ENCODE measurements at regions not wholly inside any gene's neighbourhood (a gene's known extent, or its start where the extent isn't known, plus 50 kb on each side); places are given as distances from the start of the nearest gene placed in this dataset.
"Not testable (repeated sequence)": the region's sequence is repeated elsewhere in the genome, so short reads cannot be mapped to it uniquely, and the experiment has no call there.

DNA sequence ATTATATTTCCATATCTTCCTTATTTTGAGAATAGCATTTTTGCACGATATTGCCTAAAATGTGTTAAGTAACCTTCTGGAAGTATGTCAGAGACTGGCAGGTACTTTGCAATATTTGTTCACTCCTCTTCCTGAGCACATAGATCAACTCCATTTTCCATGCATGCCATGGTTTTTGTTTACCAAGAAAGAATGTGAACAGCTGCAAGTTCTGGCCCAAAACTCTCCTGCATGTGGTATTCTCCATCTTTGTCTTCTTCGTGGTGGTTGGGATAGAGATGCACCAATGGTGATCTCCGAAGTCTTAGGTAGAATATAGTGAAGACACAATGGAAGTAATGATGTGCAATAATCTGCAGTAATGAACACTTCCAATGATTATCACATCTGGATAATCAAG lies 2241.0 kb upstream of the RAG2 start:
- in situ Hi-C loops (cut with MboI) = no loop called here
- Histone ChIP-seq H3K27ac (no peak overlapping the region), H3K4me2 (ENCODE audit: unreplicated experiment) (no peak overlapping the region), H2AFZ (no peak overlapping the region), H4K20me1 (ENCODE audit: insufficient read depth) (no peaks in the 10 kb centered on the region), H3K27me3 (replicated peaks; ENCODE audit: insufficient read depth) (no peaks in the 10 kb centered on the region), H3F3A (ENCODE audit: insufficient read depth) (no peaks in the 10 kb centered on the region), H3K9me2 (ENCODE audit: insufficient read depth) (no peaks in the 10 kb centered on the region), H3K36me3 (ENCODE audit: low read depth) (no peaks in the 10 kb centered on the region), H3K4me1 (ENCODE audit: insufficient read depth) (no peaks in the 10 kb centered on the region), H3K79me2 (ENCODE audit: insufficient read depth) (no peaks in the 10 kb centered on the region), H3K9ac (no peak overlapping the region), H3K9me3 (ENCODE audit: low read depth) (peaks cover 4% of the 10 kb centered on the region), H3K4me3 (no peak overlapping the region)
- WGBS, 2 experiments (ENCODE audit: low coverage in 1 of 2, low lambda C conversion rate in 2 of 2, missing lambda C conversion rate in 2 of 2) = 5 to 8% methylated on average over 3 of the region's 3 CpGs
- TF ChIP-seq EZH2 (IDR thresholded peaks at IDR 0.05; ENCODE audit: insufficient read depth, poor library complexity, severe bottlenecking) (no peak), EZH2phosphoT487 (IDR thresholded peaks at IDR 0.05; ENCODE audit: insufficient read depth, low read depth) (no peak)
- DNase-seq = no peak

DNA sequence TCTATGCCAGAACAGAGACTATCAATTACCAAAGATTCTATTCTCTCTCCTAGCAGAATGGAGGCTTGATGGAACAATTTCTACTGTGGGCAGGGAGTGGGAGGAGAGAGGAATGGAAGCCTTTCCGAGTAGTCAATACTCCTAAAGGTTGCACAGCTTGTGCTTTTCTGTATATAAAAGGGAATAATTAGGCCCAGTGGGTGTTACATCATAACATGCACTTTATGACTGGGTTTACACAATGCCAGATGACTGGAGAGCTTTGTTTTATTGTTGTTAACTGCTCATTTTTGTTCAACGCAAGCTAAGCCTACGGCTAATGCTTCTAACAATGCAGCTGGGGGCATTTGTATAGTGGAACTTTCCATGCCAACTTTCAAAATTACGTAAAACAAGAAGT lies 2237.9 kb upstream of the RAG2 start:
- Histone ChIP-seq H3K4me1 (ENCODE audit: insufficient read depth) (no peaks in the 10 kb centered on the region), H3K9me3 (ENCODE audit: low read depth) (peaks cover 4% of the 10 kb centered on the region), H3K36me3 (ENCODE audit: low read depth) (no peaks in the 10 kb centered on the region), H2AFZ (no peak overlapping the region), H3F3A (ENCODE audit: insufficient read depth) (no peaks in the 10 kb centered on the region), H3K27ac (no peak overlapping the region), H3K4me2 (ENCODE audit: unreplicated experiment) (no peak overlapping the region), H3K9ac (no peak overlapping the region), H3K79me2 (ENCODE audit: insufficient read depth) (no peaks in the 10 kb centered on the region), H3K4me3 (no peak overlapping the region), H3K9me2 (ENCODE audit: insufficient read depth) (no peaks in the 10 kb centered on the region), H4K20me1 (ENCODE audit: insufficient read depth) (no peaks in the 10 kb centered on the region), H3K27me3 (replicated peaks; ENCODE audit: insufficient read depth) (no peaks in the 10 kb centered on the region)
- in situ Hi-C loops (cut with MboI) = no loop called here
- WGBS, 2 experiments (ENCODE audit: low coverage in 1 of 2, low lambda C conversion rate in 2 of 2, missing lambda C conversion rate in 2 of 2) = 0 to 6% methylated on average over 4 of the region's 4 CpGs
- DNase-seq = no peak
- no peak for TF ChIP-seq EZH2 (IDR thresholded peaks at IDR 0.05; ENCODE audit: insufficient read depth, poor library complexity, severe bottlenecking)
- no peak for TF ChIP-seq EZH2phosphoT487 (IDR thresholded peaks at IDR 0.05; ENCODE audit: insufficient read depth, low read depth)

GRCh38 chr11:38824573-38824972 lies 2226.5 kb upstream of the RAG2 start:
- Histone ChIP-seq H3K27me3 (replicated peaks; ENCODE audit: insufficient read depth) (no peaks in the 10 kb centered on the region), H3K9me2 (ENCODE audit: insufficient read depth) (no peaks in the 10 kb centered on the region), H3K4me2 (ENCODE audit: unreplicated experiment) (no peak overlapping the region), H3K4me3 (no peak overlapping the region), H3K27ac (no peak overlapping the region), H3F3A (ENCODE audit: insufficient read depth) (no peaks in the 10 kb centered on the region), H3K36me3 (ENCODE audit: low read depth) (no peaks in the 10 kb centered on the region), H3K9me3 (ENCODE audit: low read depth) (peaks cover 3% of the 10 kb centered on the region), H3K79me2 (ENCODE audit: insufficient read depth) (no peaks in the 10 kb centered on the region), H2AFZ (no peak overlapping the region), H4K20me1 (ENCODE audit: insufficient read depth) (no peaks in the 10 kb centered on the region), H3K9ac (no peak overlapping the region), H3K4me1 (ENCODE audit: insufficient read depth) (no peaks in the 10 kb centered on the region)
- 44 to 48% methylated on average over 3 of the region's 3 CpGs for WGBS, 2 experiments (ENCODE audit: low coverage in 1 of 2, low lambda C conversion rate in 2 of 2, missing lambda C conversion rate in 2 of 2)
- DNase-seq = peak; percentile 0
- in situ Hi-C loops (cut with MboI) = no loop called here
- no peak for TF ChIP-seq EZH2 (IDR thresholded peaks at IDR 0.05; ENCODE audit: insufficient read depth, poor library complexity, severe bottlenecking)
- TF ChIP-seq EZH2phosphoT487 (IDR thresholded peaks at IDR 0.05; ENCODE audit: insufficient read depth, low read depth) = no peak

GRCh38 chr11:38821786-38822185 lies 2223.8 kb upstream of the RAG2 start:
- H2AFZ ChIP-seq; DNase-seq; H3K9ac ChIP-seq; H4K20me1 ChIP-seq (ENCODE audit: insufficient read depth); H3K4me3 ChIP-seq; H3K36me3 ChIP-seq (ENCODE audit: low read depth); H3K4me2 ChIP-seq (ENCODE audit: unreplicated experiment); H3K27me3 ChIP-seq (replicated peaks; ENCODE audit: insufficient read depth); H3F3A ChIP-seq (ENCODE audit: insufficient read depth); H3K9me2 ChIP-seq (ENCODE audit: insufficient read depth); H3K4me1 ChIP-seq (ENCODE audit: insufficient read depth); H3K79me2 ChIP-seq (ENCODE audit: insufficient read depth); in situ Hi-C loops (cut with MboI); H3K27ac ChIP-seq; H3K9me3 ChIP-seq (ENCODE audit: low read depth): not testable (repeated sequence)
- WGBS, 2 experiments (ENCODE audit: low coverage in 1 of 2, low lambda C conversion rate in 2 of 2, missing lambda C conversion rate in 2 of 2) = 32 to 38% methylated on average over 9 of the region's 9 CpGs

DNA sequence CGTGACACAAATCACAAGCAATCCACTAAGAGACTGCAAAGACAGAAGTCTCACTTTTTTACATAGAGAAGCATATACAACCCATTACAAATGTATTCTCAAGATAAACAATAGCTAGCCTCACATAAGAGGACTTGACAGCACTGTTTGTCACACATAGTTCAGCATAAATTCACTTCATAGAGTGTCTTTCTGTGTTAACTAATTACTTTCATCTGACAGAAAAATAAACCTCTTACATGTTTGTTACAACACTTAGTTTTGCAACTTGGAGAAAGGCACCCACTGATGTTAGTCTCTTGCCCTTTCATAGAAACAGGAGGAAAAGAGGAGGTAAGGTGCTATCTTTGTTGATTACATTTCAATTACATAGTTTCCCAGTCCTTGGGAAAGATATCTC lies 2221.9 kb upstream of the RAG2 start:
- Histone ChIP-seq H3K36me3 (ENCODE audit: low read depth) (no peaks in the 10 kb centered on the region), H3K9ac (no peak overlapping the region), H3K9me2 (ENCODE audit: insufficient read depth) (no peaks in the 10 kb centered on the region), H3K4me3 (no peak overlapping the region), H3K27me3 (replicated peaks; ENCODE audit: insufficient read depth) (no peaks in the 10 kb centered on the region), H3K4me2 (ENCODE audit: unreplicated experiment) (no peak overlapping the region), H2AFZ (no peak overlapping the region), H3F3A (ENCODE audit: insufficient read depth) (no peaks in the 10 kb centered on the region), H3K4me1 (ENCODE audit: insufficient read depth) (no peaks in the 10 kb centered on the region), H3K27ac (no peak overlapping the region), H3K79me2 (ENCODE audit: insufficient read depth) (no peaks in the 10 kb centered on the region), H4K20me1 (ENCODE audit: insufficient read depth) (no peaks in the 10 kb centered on the region), H3K9me3 (ENCODE audit: low read depth) (no peaks in the 10 kb centered on the region)
- WGBS, 2 experiments (ENCODE audit: low coverage in 1 of 2, low lambda C conversion rate in 2 of 2, missing lambda C conversion rate in 2 of 2) = 2 to 11% methylated on average over 1 of the region's 1 CpG
- no peak for DNase-seq
- TF ChIP-seq EZH2phosphoT487 (IDR thresholded peaks at IDR 0.05; ENCODE audit: insufficient read depth, low read depth) (no peak), EZH2 (IDR thresholded peaks at IDR 0.05; ENCODE audit: insufficient read depth, poor library complexity, severe bottlenecking) (no peak)
- in situ Hi-C loops (cut with MboI) = no loop called here

Data from GM23248 (cell line).